LHCN-M2 (cell line): ENCODE measurements at regions not wholly inside any gene's neighbourhood (a gene's known extent, or its start where the extent isn't known, plus 50 kb on each side); places are given as distances from the start of the nearest gene placed in this dataset.
A peak's percentile ranks its signal among the peaks of the same experiment; 100 is the strongest.
"Not testable (repeated sequence)": the region's sequence is repeated elsewhere in the genome, so short reads cannot be mapped to it uniquely, and the experiment has no call there.

Experiments
- DNase-seq: peaks from one replicate; pipeline ENCODE4 v3.0.0-alpha.2; 2012; ENCODE audit warnings: low read depth

- DNase-seq: no peak
Observed at GRCh38 chr1:232170909-232171308, 459.0 kb downstream of the SIPA1L2 start.

- no peak for DNase-seq
Observed at GRCh38 chr1:232169436-232169835, 460.5 kb downstream of the SIPA1L2 start.

- no peak for DNase-seq
Observed at GRCh38 chr1:232168508-232168907, 461.4 kb downstream of the SIPA1L2 start.

- no peak for DNase-seq
Observed at GRCh38 chr1:232166942-232167341, 463.0 kb downstream of the SIPA1L2 start.

- no peak for DNase-seq
Observed at GRCh38 chr1:232164078-232164963, 465.6 kb downstream of the SIPA1L2 start.

- DNase-seq: no peak
Observed at GRCh38 chr1:232163533-232163932, 466.4 kb downstream of the SIPA1L2 start.

- no peak for DNase-seq
Observed at GRCh38 chr1:232162001-232162400, 467.9 kb downstream of the SIPA1L2 start.

- not testable (repeated sequence) for DNase-seq
Observed at GRCh38 chr1:232158558-232158957, 471.4 kb downstream of the SIPA1L2 start.

- DNase-seq: not testable (repeated sequence)
Observed at GRCh38 chr1:232156070-232156469, 473.9 kb downstream of the SIPA1L2 start.

- DNase-seq: no peak
Observed at GRCh38 chr1:232153652-232154051, 476.3 kb downstream of the SIPA1L2 start.

GRCh38 chr1:232150770-232151548, 479.0 kb downstream of the SIPA1L2 start:
- no peak for DNase-seq

GRCh38 chr1:232149287-232150201, 480.4 kb downstream of the SIPA1L2 start:
- DNase-seq: peak; percentile 66

GRCh38 chr1:232147215-232147614, 482.7 kb downstream of the SIPA1L2 start:
- no peak for DNase-seq

- DNase-seq: no peak
Observed at GRCh38 chr1:232146514-232146913, 483.4 kb downstream of the SIPA1L2 start.

GRCh38 chr1:232145768-232146167, 484.2 kb downstream of the SIPA1L2 start:
- no peak for DNase-seq

GRCh38 chr1:232144696-232145230, 485.2 kb downstream of the SIPA1L2 start:
- DNase-seq: no peak

- peak; percentile 13 for DNase-seq
Observed at GRCh38 chr1:232143315-232143886, 486.5 kb downstream of the SIPA1L2 start.

- peak; percentile 98 for DNase-seq
Observed at GRCh38 chr1:232142403-232143314, 487.3 kb downstream of the SIPA1L2 start.

- not testable (repeated sequence) for DNase-seq
Observed at GRCh38 chr1:232141167-232141448, 488.8 kb downstream of the SIPA1L2 start.
